DOHH2 (cell line): ENCODE measurements at regions not wholly inside any gene's neighbourhood (a gene's known extent, or its start where the extent isn't known, plus 50 kb on each side); places are given as distances from the start of the nearest gene placed in this dataset.

ENCODE experiments used
- H3F3A ChIP-seq: fragments of 200-600 bp; sonication (generic), shearing (Covaris generic); 2 replicates; pipeline ENCODE4 v1.6.0; 2016; ENCODE audit warnings: antibody characterized with exemption, mild to moderate bottlenecking; ENCODE audit not compliant: control insufficient read depth, insufficient read depth
- H3K27ac ChIP-seq: fragments of 200-600 bp; sonication (generic); 2 replicates; pipeline ENCODE4 v1.5.1; 2014; ENCODE audit warnings: low read depth, mild to moderate bottlenecking, low read length, moderate library complexity
- H3K27me3 ChIP-seq: fragments of 200-600 bp; sonication (generic); 2 replicates; pipeline ENCODE4 v1.6.1; 2014; ENCODE audit warnings: mild to moderate bottlenecking, low read length, mixed read lengths; ENCODE audit not compliant: control insufficient read depth
- H3K36me3 ChIP-seq: fragments of 200-600 bp; sonication (generic); 2 replicates; pipeline ENCODE4 v1.6.1; 2014; ENCODE audit warnings: mild to moderate bottlenecking, low read length, moderate library complexity, mixed read lengths; ENCODE audit not compliant: control insufficient read depth
- H3K4me1 ChIP-seq: fragments of 200-600 bp; sonication (generic); 2 replicates; pipeline ENCODE4 v1.6.1; 2014; ENCODE audit warnings: mild to moderate bottlenecking, low read length, mixed read lengths; ENCODE audit not compliant: control insufficient read depth
- H3K4me2 ChIP-seq: fragments of 200-600 bp; sonication (generic); 2 replicates; pipeline ENCODE4 v1.6.0; 2014; ENCODE audit warnings: mild to moderate bottlenecking, low read length, moderate library complexity
- H3K4me3 ChIP-seq: fragments of 200-600 bp; sonication (generic); 2 replicates; pipeline ENCODE4 v1.5.1; 2014; ENCODE audit warnings: mild to moderate bottlenecking, low read length, mixed read lengths
- H3K79me2 ChIP-seq: fragments of 200-600 bp; sonication (generic); 2 replicates; pipeline ENCODE4 v1.6.1; 2014; ENCODE audit warnings: mild to moderate bottlenecking, low read length, mixed read lengths; ENCODE audit not compliant: control insufficient read depth
- H3K9me2 ChIP-seq: fragments of 200-600 bp; sonication (generic); replicated peaks from 2 replicates; pipeline ENCODE4 v1.6.1; 2014; ENCODE audit warnings: mild to moderate bottlenecking, low read length, mixed read lengths; ENCODE audit not compliant: control insufficient read depth
- H3K9me3 ChIP-seq: fragments of 200-600 bp; sonication (generic); 2 replicates; pipeline ENCODE4 v1.6.1; 2014; ENCODE audit warnings: antibody characterized with exemption, low read length, mixed read lengths; ENCODE audit not compliant: control insufficient read depth, insufficient read depth
- H4K20me1 ChIP-seq: fragments of 200-600 bp; sonication (generic); 2 replicates; pipeline ENCODE4 v1.6.0; 2014; ENCODE audit warnings: low read depth, mild to moderate bottlenecking, antibody characterized with exemption, low read length, moderate library complexity; ENCODE audit not compliant: control insufficient read depth, insufficient read depth
- EZH2phosphoT487 ChIP-seq: fragments of 200-600 bp; sonication (generic); IDR thresholded peaks from 2 replicates; pipeline ENCODE4 v1.6.1; 2017; ENCODE audit warnings: borderline replicate concordance, mild to moderate bottlenecking, antibody characterized with exemption, low read length, moderate library complexity, mixed read lengths
- TF ChIP-seq, protein P1 (sequence below): fragments of 200-600 bp; sonication (generic); IDR thresholded peaks from one replicate; pipeline ENCODE4 v1.5.1; 2014; ENCODE audit warnings: antibody characterized with exemption, mild to moderate bottlenecking, low read depth, low read length; ENCODE audit not compliant: poor library complexity, severe bottlenecking

DNA sequence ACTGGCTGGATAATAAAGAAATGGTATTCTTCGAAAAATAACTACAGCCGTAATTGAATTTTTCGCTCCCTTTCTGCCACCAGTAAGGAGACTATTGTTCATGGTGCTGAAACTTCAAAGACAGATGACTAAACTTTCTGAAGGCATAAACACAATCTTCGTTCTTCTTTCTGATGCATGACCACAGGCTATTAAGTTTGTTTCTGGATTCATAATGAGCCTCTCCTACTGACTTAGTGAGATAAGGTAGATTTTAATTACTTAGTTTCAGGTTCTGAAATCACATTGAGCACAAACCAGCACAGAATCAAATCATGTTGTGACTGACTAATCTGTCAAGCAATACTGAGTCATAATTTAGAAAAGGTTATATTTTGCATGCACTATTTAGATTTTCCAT, 441.8 kb upstream of the CCNG1 start:
- H3K36me3 ChIP-seq: no peaks in the 10 kb centered on the region
- no peaks in the 10 kb centered on the region for H3K27me3 ChIP-seq
- H4K20me1 ChIP-seq: no peaks in the 10 kb centered on the region
- H3K4me1 ChIP-seq: peaks cover 8% of the 10 kb centered on the region
- H3K9me2 ChIP-seq: no peaks in the 10 kb centered on the region
- no peak overlapping the region for H3K4me3 ChIP-seq
- no peaks in the 10 kb centered on the region for H3K9me3 ChIP-seq
- no peaks in the 10 kb centered on the region for H3F3A ChIP-seq
- H3K79me2 ChIP-seq: no peaks in the 10 kb centered on the region
- no peak overlapping the region for H3K4me2 ChIP-seq
- TF ChIP-seq, protein P1, sequence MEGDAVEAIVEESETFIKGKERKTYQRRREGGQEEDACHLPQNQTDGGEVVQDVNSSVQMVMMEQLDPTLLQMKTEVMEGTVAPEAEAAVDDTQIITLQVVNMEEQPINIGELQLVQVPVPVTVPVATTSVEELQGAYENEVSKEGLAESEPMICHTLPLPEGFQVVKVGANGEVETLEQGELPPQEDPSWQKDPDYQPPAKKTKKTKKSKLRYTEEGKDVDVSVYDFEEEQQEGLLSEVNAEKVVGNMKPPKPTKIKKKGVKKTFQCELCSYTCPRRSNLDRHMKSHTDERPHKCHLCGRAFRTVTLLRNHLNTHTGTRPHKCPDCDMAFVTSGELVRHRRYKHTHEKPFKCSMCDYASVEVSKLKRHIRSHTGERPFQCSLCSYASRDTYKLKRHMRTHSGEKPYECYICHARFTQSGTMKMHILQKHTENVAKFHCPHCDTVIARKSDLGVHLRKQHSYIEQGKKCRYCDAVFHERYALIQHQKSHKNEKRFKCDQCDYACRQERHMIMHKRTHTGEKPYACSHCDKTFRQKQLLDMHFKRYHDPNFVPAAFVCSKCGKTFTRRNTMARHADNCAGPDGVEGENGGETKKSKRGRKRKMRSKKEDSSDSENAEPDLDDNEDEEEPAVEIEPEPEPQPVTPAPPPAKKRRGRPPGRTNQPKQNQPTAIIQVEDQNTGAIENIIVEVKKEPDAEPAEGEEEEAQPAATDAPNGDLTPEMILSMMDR: no peak
- no peak for TF ChIP-seq EZH2phosphoT487
- H3K27ac ChIP-seq: no peak overlapping the region

GRCh38 chr5:162996053-162996452, 441.3 kb upstream of the CCNG1 start:
- Histone ChIP-seq H4K20me1 (no peaks in the 10 kb centered on the region), H3K9me2 (no peaks in the 10 kb centered on the region), H3F3A (no peaks in the 10 kb centered on the region), H3K27ac (no peak overlapping the region), H3K36me3 (no peaks in the 10 kb centered on the region), H3K27me3 (no peaks in the 10 kb centered on the region), H3K79me2 (no peaks in the 10 kb centered on the region), H3K4me2 (no peak overlapping the region), H3K9me3 (no peaks in the 10 kb centered on the region), H3K4me1 (peaks cover 8% of the 10 kb centered on the region), H3K4me3 (no peak overlapping the region)
- TF ChIP-seq, protein P1: no peak
- no peak for TF ChIP-seq EZH2phosphoT487

DNA sequence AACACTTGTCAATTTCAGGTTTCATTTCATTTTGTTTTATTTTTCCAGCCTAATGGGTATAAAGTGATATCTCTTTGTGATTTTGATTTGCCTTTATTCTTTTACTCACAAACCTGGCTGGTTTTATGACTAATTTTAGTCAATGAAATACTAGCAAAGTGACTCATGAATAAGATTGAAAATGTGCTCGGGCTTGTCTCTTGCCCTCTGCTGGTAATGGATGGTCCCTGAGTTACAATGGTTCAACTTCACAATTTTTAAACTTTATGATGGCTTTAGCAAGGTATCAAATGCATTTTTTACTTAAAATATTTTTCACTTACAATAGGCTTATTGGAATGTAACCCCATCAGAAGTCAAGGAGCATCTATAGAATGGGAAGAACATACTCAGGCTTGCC, 431.4 kb upstream of the CCNG1 start:
- Histone ChIP-seq H3K27me3 (no peaks in the 10 kb centered on the region), H3K9me3 (no peaks in the 10 kb centered on the region), H3K9me2 (no peaks in the 10 kb centered on the region), H3K79me2 (no peaks in the 10 kb centered on the region), H3K27ac (no peak overlapping the region), H3K36me3 (no peaks in the 10 kb centered on the region), H3K4me1 (no peaks in the 10 kb centered on the region), H3K4me2 (no peak overlapping the region), H4K20me1 (no peaks in the 10 kb centered on the region), H3F3A (no peaks in the 10 kb centered on the region), H3K4me3 (no peak overlapping the region)
- no peak for TF ChIP-seq EZH2phosphoT487
- TF ChIP-seq, protein P1: peak; percentile 17
